B cell (primary cell): ENCODE measurements at regions not wholly inside any gene's neighbourhood (a gene's known extent, or its start where the extent isn't known, plus 50 kb on each side); places are given as distances from the start of the nearest gene placed in this dataset.

ENCODE experiments used
- ATAC-seq: fragments of 200-7000 bp; cut with Tn5 transposase; one replicate; pipeline ENCODE4 v1.10.0; 2021; ENCODE audit warnings: low read depth, mild to moderate bottlenecking, moderate number of reproducible peaks, moderate library complexity
- CTCF ChIA-PET: fragments of 350-600 bp; sonication (Branson Sonifier 250); formaldehyde crosslinking; loops from one replicate; lab custom pipeline; 2021; ENCODE audit warnings: antibody characterized with exemption, inconsistent platforms; lab: Charles Lee
- POLR2A ChIA-PET: fragments of 350-600 bp; sonication (Branson Sonifier 250); formaldehyde crosslinking; loops from one replicate; lab custom pipeline; 2021; ENCODE audit warnings: antibody characterized with exemption; lab: Charles Lee
- DNase-seq: peaks from one replicate; pipeline ENCODE4 v3.0.0; 2013
- H2AFZ ChIP-seq: 2 replicates; pipeline ENCODE4 v1.6.1; 2012; ENCODE audit warnings: mild to moderate bottlenecking, low read depth, low read length; ENCODE audit not compliant: insufficient read depth, poor library complexity, severe bottlenecking
- H3K27ac ChIP-seq, 2 donors: 1 replicate in 1 of 2; 2 replicates in 1 of 2; pipeline ENCODE4 v1.5.1; 2012 to 2013; ENCODE audit warnings: low read length in 2 of 2, mild to moderate bottlenecking in 2 of 2, moderate library complexity in 1 of 2
- H3K27me3 ChIP-seq, 4 experiments: fragments of 200-600 bp in 1 of 4; sonication (generic) in 1 of 4; replicated peaks in 1 of 4; 1 replicate in 2 of 4; 2 replicates in 2 of 4; pipeline versions ENCODE4 v1.6.1 to v1.7.0; 2013 to 2016; ENCODE audit warnings: low read length in 3 of 4, mild to moderate bottlenecking in 2 of 4, mixed read lengths in 1 of 4, moderate library complexity in 1 of 4; ENCODE audit not compliant: insufficient read depth in 4 of 4, control insufficient read depth in 3 of 4; ENCODE audit errors: control extremely low read depth in 1 of 4
- H3K36me3 ChIP-seq, 2 experiments: replicated peaks in 1 of 2; 1 replicate in 1 of 2; 2 replicates in 1 of 2; pipeline versions ENCODE4 v1.6.1 to v1.7.1; 2013; ENCODE audit warnings: low read length in 1 of 2; ENCODE audit not compliant: insufficient read depth in 2 of 2, control insufficient read depth in 1 of 2; ENCODE audit errors: control extremely low read depth in 1 of 2, extremely low read depth in 1 of 2
- H3K4me1 ChIP-seq, 2 donors: fragments of 200-600 bp in 1 of 2; sonication (generic) in 1 of 2; 1 replicate in 1 of 2; 2 replicates in 1 of 2; pipeline versions ENCODE4 v1.5.1 to v1.6.1; 2013 to 2017; ENCODE audit warnings: low read length in 2 of 2; ENCODE audit not compliant: control insufficient read depth in 2 of 2, insufficient read depth in 2 of 2
- H3K4me2 ChIP-seq: replicated peaks from 2 replicates; pipeline ENCODE3; 2012; ENCODE audit warnings: mild to moderate bottlenecking, low read depth, low read length; ENCODE audit not compliant: poor library complexity, severe bottlenecking
- H3K4me3 ChIP-seq, 5 experiments: fragments of 200-600 bp in 1 of 5; sonication (generic) in 1 of 5; 1 replicate in 3 of 5; 2 replicates in 2 of 5; pipeline versions ENCODE4 v1.5.1 to v1.7.0; 2011 to 2016; ENCODE audit warnings: low read length in 4 of 5, mild to moderate bottlenecking in 4 of 5, low read depth in 2 of 5, control low read depth in 1 of 5, moderate library complexity in 1 of 5; ENCODE audit not compliant: insufficient read depth in 1 of 5; ENCODE audit errors: control extremely low read depth in 1 of 5, extremely low read depth in 1 of 5
- H3K79me2 ChIP-seq: fragments of 200-600 bp; sonication (generic); one replicate; pipeline ENCODE4 v1.6.0; 2016; ENCODE audit warnings: low read length; ENCODE audit not compliant: control insufficient read depth, insufficient read depth
- H3K9ac ChIP-seq: fragments of 200-600 bp; sonication (generic); 2 replicates; pipeline ENCODE4 v1.6.1; 2017; ENCODE audit warnings: mild to moderate bottlenecking, low read length, moderate library complexity
- H3K9me3 ChIP-seq, 3 donors: one replicate each; pipeline versions ENCODE4 v1.6.1 to v1.7.1; 2013; ENCODE audit warnings: low read length in 2 of 3; ENCODE audit not compliant: control insufficient read depth in 2 of 3, insufficient read depth in 1 of 3; ENCODE audit errors: control extremely low read depth in 1 of 3
- H4K20me1 ChIP-seq: 2 replicates; pipeline ENCODE4 v1.6.0; 2012; ENCODE audit warnings: mild to moderate bottlenecking, low read length; ENCODE audit not compliant: insufficient read depth, control insufficient read depth, poor library complexity, severe bottlenecking
- H3K27ac Mint-ChIP-seq: one replicate; pipeline ENCODE4 v1.8.0; 2021; ENCODE audit warnings: mixed read lengths
- H3K27me3 Mint-ChIP-seq: one replicate; pipeline ENCODE4 v1.8.0; 2021; ENCODE audit warnings: mixed read lengths
- H3K4me1 Mint-ChIP-seq: one replicate; pipeline ENCODE4 v1.8.0; 2021; ENCODE audit warnings: mixed read lengths
- H3K4me3 Mint-ChIP-seq: one replicate; pipeline ENCODE4 v1.8.0; 2021; ENCODE audit warnings: mixed read lengths
- H3K9me3 Mint-ChIP-seq: one replicate; pipeline ENCODE4 v1.8.0; 2022; ENCODE audit warnings: mixed read lengths; ENCODE audit not compliant: insufficient read depth
- CTCF ChIP-seq: fragments of 200-600 bp; IDR thresholded peaks from one replicate; pipeline ENCODE4 v1.8.0; 2022; ENCODE audit warnings: antibody characterized with exemption, mild to moderate bottlenecking
- EZH2 ChIP-seq: IDR thresholded peaks from 2 replicates; pipeline ENCODE4 v1.6.1; 2012; ENCODE audit warnings: borderline replicate concordance, low read depth, mild to moderate bottlenecking, moderate library complexity, low read length; ENCODE audit not compliant: insufficient read depth, poor library complexity, severe bottlenecking
- WGBS: methylation state at CpG from one replicate; pipeline ENCODE4 v1.1.5; 2013; ENCODE audit warnings: missing lambda C conversion rate; ENCODE audit not compliant: insufficient coverage; 5-methylcytosine and 5-hydroxymethylcytosine counted together
- intact Hi-C: fragments of 100-400 bp; cut with micrococcal nuclease; formaldehyde crosslinking; loops from one replicate; pipeline ENCODE4 v1.10.0; 2022

GRCh38 chr5:74457876-74458275 lies 182.7 kb downstream of the ENC1 start:
- Histone ChIP-seq H3K4me1 (peaks cover 2 to 4% of the 10 kb centered on the region in 2 donors), H3K9ac (no peak overlapping the region), H4K20me1 (no peaks in the 10 kb centered on the region), H3K27me3 (no peaks in the 10 kb centered on the region), H3K4me3 (no peak overlapping the region), H3K27ac (no peak overlapping the region), H3K4me2 (no peak overlapping the region), H3K36me3 (no peaks in the 10 kb centered on the region), H2AFZ (no peak overlapping the region), H3K79me2 (no peaks in the 10 kb centered on the region), H3K9me3 (no peaks in the 10 kb centered on the region)
- peaks cover 21% of the 10 kb centered on the region for H3K27me3 Mint-ChIP-seq
- ChIA-PET POLR2A (no interaction called here), CTCF (interaction anchor here (0.7 kb wide), 1 partner anchor 23 kb away, joined by 3 read pairs; no protein-coding TSS in a partner anchor)
- no peak overlapping the region for H3K27ac Mint-ChIP-seq
- ATAC-seq (no peak), DNase-seq (no peak)
- peaks cover 3% of the 10 kb centered on the region for H3K4me1 Mint-ChIP-seq
- TF ChIP-seq CTCF (no peak), EZH2 (no peak)
- no peak overlapping the region for H3K4me3 Mint-ChIP-seq
- intact Hi-C loops: no loop called here
- no peaks in the 10 kb centered on the region for H3K9me3 Mint-ChIP-seq

GRCh38 chr5:74454263-74455030 lies 186.1 kb downstream of the ENC1 start:
- intact Hi-C loops: no loop called here
- CTCF ChIA-PET: interaction anchor here (0.7 kb wide), 1 partner anchor 76 kb away, joined by 3 read pairs; no protein-coding TSS in a partner anchor
- Mint-ChIP-seq H3K27me3 (peaks cover 18% of the 10 kb centered on the region), H3K9me3 (no peaks in the 10 kb centered on the region), H3K4me3 (no peak overlapping the region), H3K4me1 (peaks cover 6% of the 10 kb centered on the region), H3K27ac (no peak overlapping the region)
- no peak overlapping the region for H3K4me3 ChIP-seq
- TF ChIP-seq EZH2 (no peak), CTCF (no peak)
- POLR2A ChIA-PET: no interaction called here
- H3K9ac ChIP-seq: no peak overlapping the region
- no peaks in the 10 kb centered on the region for H3K9me3 ChIP-seq
- 71% methylated on average over 3 of the region's 7 CpGs for whole genome bisulfite sequencing
- H3K27me3 ChIP-seq: peaks cover 0 to 3% (median 0%) of the 10 kb centered on the region in 4 experiments
- peaks cover 4% of the 10 kb centered on the region in 2 donors for H3K4me1 ChIP-seq
- H3K36me3 ChIP-seq: no peaks in the 10 kb centered on the region
- no peaks in the 10 kb centered on the region for H3K79me2 ChIP-seq
- H4K20me1 ChIP-seq: no peaks in the 10 kb centered on the region
- H3K4me2 ChIP-seq: no peak overlapping the region
- H2AFZ ChIP-seq: no peak overlapping the region
- no peak for ATAC-seq
- H3K27ac ChIP-seq: no peak overlapping the region
- DNase-seq: no peak
